PC-3 (cell line): ENCODE measurements at regions not wholly inside any gene's neighbourhood (a gene's known extent, or its start where the extent isn't known, plus 50 kb on each side); places are given as distances from the start of the nearest gene placed in this dataset.

Experiments used
- ATAC-seq: fragments of 200-7000 bp; cut with Tn5 transposase; 2 replicates; pipeline ENCODE4 v1.9.1; 2020; ENCODE audit warnings: mild to moderate bottlenecking, moderate library complexity
- BruUV-seq: library from RNA; stranded (reverse); fragments of 400-500 nt; replicated peaks from 2 replicates; lab custom pipeline; 2021; lab: Mats Ljungman, UMichigan
- CTCF ChIA-PET: fragments of 300-600 bp; sonication (Branson Sonifier 250); formaldehyde crosslinking; loops from one replicate; lab custom pipeline; 2022; ENCODE audit warnings: antibody characterized with exemption; lab: Charles Lee
- POLR2A ChIA-PET: fragments of 300-600 bp; sonication (Branson Sonifier 250); formaldehyde crosslinking; loops from one replicate; lab custom pipeline; 2022; ENCODE audit warnings: antibody characterized with exemption; ENCODE audit not compliant: unreplicated experiment; lab: Charles Lee
- DNase-seq: peaks from one replicate; pipeline ENCODE4 v3.0.0-alpha.2; 2015
- H2AFZ ChIP-seq: fragments of 300-600 bp; sonication (generic); 2 replicates; pipeline ENCODE4 v1.6.0; 2016; ENCODE audit warnings: antibody characterized with exemption, low read length
- H3F3A ChIP-seq: fragments of 300-600 bp; sonication (generic); one replicate; pipeline ENCODE4 v1.6.0; 2017; ENCODE audit warnings: antibody characterized with exemption, low read length, control low read depth, mild to moderate bottlenecking; ENCODE audit not compliant: unreplicated experiment
- H3K27ac ChIP-seq: fragments of 300-600 bp; sonication (generic); 2 replicates; pipeline ENCODE4 v1.5.1; 2016; ENCODE audit warnings: mild to moderate bottlenecking, low read length
- H3K27me3 ChIP-seq: fragments of 300-600 bp; sonication (generic); 2 replicates; pipeline ENCODE4 v1.6.1; 2016; ENCODE audit warnings: low read length, mixed read lengths
- H3K36me3 ChIP-seq: fragments of 300-600 bp; sonication (generic); 2 replicates; pipeline ENCODE4 v1.6.1; 2016; ENCODE audit warnings: low read depth, mixed run types, low read length, mixed read lengths
- H3K4me1 ChIP-seq: fragments of 300-600 bp; sonication (generic); 2 replicates; pipeline ENCODE4 v1.5.1; 2016; ENCODE audit warnings: low read length; ENCODE audit not compliant: insufficient read depth
- H3K4me2 ChIP-seq: fragments of 300-600 bp; sonication (generic); 2 replicates; pipeline ENCODE4 v1.6.0; 2016; ENCODE audit warnings: low read length
- H3K4me3 ChIP-seq: fragments of 300-600 bp; sonication (generic); 2 replicates; pipeline ENCODE4 v1.5.1; 2016; ENCODE audit warnings: mild to moderate bottlenecking, low read length, mixed read lengths
- H3K79me2 ChIP-seq: fragments of 300-600 bp; sonication (generic); 2 replicates; pipeline ENCODE4 v1.6.1; 2017; ENCODE audit warnings: low read length, mixed read lengths
- H3K9ac ChIP-seq: fragments of 300-600 bp; sonication (generic); 2 replicates; pipeline ENCODE4 v1.6.0; 2016; ENCODE audit warnings: mild to moderate bottlenecking, low read length
- H3K9me2 ChIP-seq: fragments of 300-600 bp; sonication (generic); replicated peaks from 2 replicates; pipeline ENCODE4 v1.6.1; 2016; ENCODE audit warnings: mixed run types, low read length, mixed read lengths
- H3K9me3 ChIP-seq: fragments of 300-600 bp; sonication (generic); 2 replicates; pipeline ENCODE4 v1.6.1; 2016; ENCODE audit warnings: low read length, mixed read lengths
- H4K20me1 ChIP-seq: fragments of 300-600 bp; sonication (generic); 2 replicates; pipeline ENCODE4 v1.6.1; 2016; ENCODE audit warnings: low read length, mixed read lengths
- CTCF ChIP-seq: fragments of 300-600 bp; sonication (generic); conservative IDR thresholded peaks from 2 replicates; pipeline ENCODE4 v1.5.1; 2017; ENCODE audit warnings: antibody characterized with exemption, low read depth, mild to moderate bottlenecking, low read length
- EZH2 ChIP-seq: fragments of 300-600 bp; sonication (generic); IDR thresholded peaks from one replicate; pipeline ENCODE4 v1.6.1; 2017; ENCODE audit warnings: antibody characterized with exemption, mild to moderate bottlenecking, low read length; ENCODE audit not compliant: unreplicated experiment
- EZH2phosphoT487 ChIP-seq: fragments of 300-600 bp; sonication (generic); IDR thresholded peaks from 2 replicates; pipeline ENCODE4 v1.6.1; 2018; ENCODE audit warnings: mild to moderate bottlenecking, antibody characterized with exemption, low read length, borderline replicate concordance
- intact Hi-C: fragments of 100-400 bp; cut with micrococcal nuclease; formaldehyde crosslinking; loops from 2 replicates; pipeline ENCODE4 v1.9.0; 2023

- peak; percentile 92 for DNase-seq
- no peak overlapping the region for H2AFZ ChIP-seq
- CTCF ChIA-PET = no interaction called here
- no peaks in the 10 kb centered on the region for H3K27me3 ChIP-seq
- H3K27ac ChIP-seq = peak overlapping the region; percentile 99
- H3K79me2 ChIP-seq = no peaks in the 10 kb centered on the region
- no TSS peak for BruUV-seq
- H3K36me3 ChIP-seq = no peaks in the 10 kb centered on the region
- H3K9ac ChIP-seq = peak overlapping the region; percentile 86
- H3K4me1 ChIP-seq = peaks cover 70% of the 10 kb centered on the region
- H3K4me3 ChIP-seq = peak overlapping the region; percentile 44; the same call in 1 of the 2 replicates
- H3K9me2 ChIP-seq = no peaks in the 10 kb centered on the region
- no peaks in the 10 kb centered on the region for H4K20me1 ChIP-seq
- POLR2A ChIA-PET = interaction anchor here (0.6 kb wide), 1 partner anchor 495 kb away, joined by 4 read pairs; no protein-coding TSS in a partner anchor
- peak; percentile 81 for ATAC-seq
- H3K4me2 ChIP-seq = peak overlapping the region; percentile 72
- no peak for TF ChIP-seq CTCF
- TF ChIP-seq EZH2phosphoT487 = no peak
- TF ChIP-seq EZH2 = no peak
- intact Hi-C loops = loop anchor here (5.0 to 10.0 kb wide), 3 partner anchors 34 to 279 kb away; no protein-coding TSS in a partner anchor
- no peaks in the 10 kb centered on the region for H3K9me3 ChIP-seq
- peaks cover 7% of the 10 kb centered on the region for H3F3A ChIP-seq
Observed at GRCh38 chr6:101083533-101084175, 202.5 kb upstream of the ASCC3 start.

GRCh38 chr6:101085327-101085726 is 204.2 kb upstream of the ASCC3 start:
- H3K4me2 ChIP-seq = peak overlapping the region; percentile 12
- ATAC-seq = no peak
- no TSS peak for BruUV-seq
- H3F3A ChIP-seq = peaks cover 7% of the 10 kb centered on the region
- H2AFZ ChIP-seq = peak overlapping the region; percentile 23; the same call in 1 of the 2 replicates
- no peaks in the 10 kb centered on the region for H3K9me2 ChIP-seq
- no peaks in the 10 kb centered on the region for H3K9me3 ChIP-seq
- ChIA-PET CTCF (no interaction called here), POLR2A (no interaction called here)
- no peaks in the 10 kb centered on the region for H3K79me2 ChIP-seq
- H3K4me3 ChIP-seq = no peak overlapping the region
- no peaks in the 10 kb centered on the region for H3K36me3 ChIP-seq
- peak overlapping the region; percentile 12; the same call in 1 of the 2 replicates for H3K9ac ChIP-seq
- intact Hi-C loops = loop anchor here (10.0 kb wide), 2 partner anchors 211 to 281 kb away; no protein-coding TSS in a partner anchor
- peak overlapping the region; percentile 99 for H3K27ac ChIP-seq
- no peaks in the 10 kb centered on the region for H3K27me3 ChIP-seq
- DNase-seq = peak; percentile 13
- TF ChIP-seq EZH2 = no peak
- no peak for TF ChIP-seq CTCF
- no peak for TF ChIP-seq EZH2phosphoT487
- no peaks in the 10 kb centered on the region for H4K20me1 ChIP-seq
- peaks cover 65% of the 10 kb centered on the region for H3K4me1 ChIP-seq

GRCh38 chr6:101086473-101086872 is 205.3 kb upstream of the ASCC3 start:
- Histone ChIP-seq H4K20me1 (no peaks in the 10 kb centered on the region), H3K9me2 (no peaks in the 10 kb centered on the region), H3K4me1 (peaks cover 59% of the 10 kb centered on the region), H3K36me3 (peaks cover 5% of the 10 kb centered on the region; the same call in 1 of the 2 replicates), H3F3A (peaks cover 7% of the 10 kb centered on the region), H3K9ac (no peak overlapping the region), H3K27ac (no peak overlapping the region), H3K9me3 (0 out of 2 replicates have a peak, but pooled peaks cover 4% of the 10 kb centered on the region), H3K4me3 (no peak overlapping the region), H2AFZ (no peak overlapping the region), H3K27me3 (no peaks in the 10 kb centered on the region), H3K4me2 (no peak overlapping the region), H3K79me2 (no peaks in the 10 kb centered on the region)
- DNase-seq = no peak
- intact Hi-C loops = loop anchor here (10.0 kb wide), 2 partner anchors 212 to 282 kb away; no protein-coding TSS in a partner anchor
- POLR2A ChIA-PET = no interaction called here
- BruUV-seq = no TSS peak
- CTCF ChIA-PET = no interaction called here
- TF ChIP-seq EZH2 (no peak), CTCF (no peak), EZH2phosphoT487 (no peak)
- ATAC-seq = no peak
